Stomach (tissue), 4 donors: ENCODE measurements at regions not wholly inside any gene's neighbourhood (a gene's known extent, or its start where the extent isn't known, plus 50 kb on each side); places are given as distances from the start of the nearest gene placed in this dataset.

Experiments
- POLR2A ChIP-seq, 4 donors: fragments of 450-650 bp; IDR thresholded peaks; one replicate each; pipeline ENCODE4 v1.6.1; 2016; ENCODE audit warnings: antibody characterized with exemption in 4 of 4, control low read depth in 2 of 4, mild to moderate bottlenecking in 1 of 4, moderate library complexity in 1 of 4
- POLR2AphosphoS5 ChIP-seq, 3 donors: sonication (generic); formaldehyde crosslinking; IDR thresholded peaks; one replicate each; pipeline ENCODE4 v1.6.1; 2016; ENCODE audit warnings: antibody characterized with exemption in 3 of 3
- TF ChIP-seq, protein P1 (sequence below), 7 experiments: fragments of 450-650 bp in 4 of 7; fragments of 200-600 bp in 3 of 7; sonication (generic) in 3 of 7; IDR thresholded peaks; one replicate each; pipeline ENCODE4 v1.5.1; 2016 to 2019; ENCODE audit warnings: antibody characterized with exemption in 7 of 7, control low read depth in 2 of 7, mild to moderate bottlenecking in 1 of 7

DNA sequence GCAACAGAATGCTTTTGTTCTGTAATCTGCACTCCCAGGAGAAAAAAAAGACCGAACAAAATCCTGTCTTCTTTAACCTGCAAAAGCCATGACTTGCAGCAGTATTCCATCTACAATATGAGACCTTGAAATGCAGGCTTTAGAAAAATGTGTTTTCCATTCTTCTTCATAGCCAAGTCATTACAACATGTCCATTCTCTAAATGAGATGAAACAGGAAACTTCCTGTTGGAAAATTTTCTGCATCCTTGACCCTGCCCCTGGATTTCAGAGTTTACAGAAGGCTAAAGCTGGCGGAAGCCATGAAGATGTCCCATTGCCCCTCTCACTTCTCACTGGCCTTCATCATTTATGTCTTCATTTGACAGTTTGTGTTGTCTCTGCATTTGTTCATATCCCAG, 546.4 kb downstream of the TNS3 start:
- TF ChIP-seq, protein P1, sequence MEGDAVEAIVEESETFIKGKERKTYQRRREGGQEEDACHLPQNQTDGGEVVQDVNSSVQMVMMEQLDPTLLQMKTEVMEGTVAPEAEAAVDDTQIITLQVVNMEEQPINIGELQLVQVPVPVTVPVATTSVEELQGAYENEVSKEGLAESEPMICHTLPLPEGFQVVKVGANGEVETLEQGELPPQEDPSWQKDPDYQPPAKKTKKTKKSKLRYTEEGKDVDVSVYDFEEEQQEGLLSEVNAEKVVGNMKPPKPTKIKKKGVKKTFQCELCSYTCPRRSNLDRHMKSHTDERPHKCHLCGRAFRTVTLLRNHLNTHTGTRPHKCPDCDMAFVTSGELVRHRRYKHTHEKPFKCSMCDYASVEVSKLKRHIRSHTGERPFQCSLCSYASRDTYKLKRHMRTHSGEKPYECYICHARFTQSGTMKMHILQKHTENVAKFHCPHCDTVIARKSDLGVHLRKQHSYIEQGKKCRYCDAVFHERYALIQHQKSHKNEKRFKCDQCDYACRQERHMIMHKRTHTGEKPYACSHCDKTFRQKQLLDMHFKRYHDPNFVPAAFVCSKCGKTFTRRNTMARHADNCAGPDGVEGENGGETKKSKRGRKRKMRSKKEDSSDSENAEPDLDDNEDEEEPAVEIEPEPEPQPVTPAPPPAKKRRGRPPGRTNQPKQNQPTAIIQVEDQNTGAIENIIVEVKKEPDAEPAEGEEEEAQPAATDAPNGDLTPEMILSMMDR (IDR thresholded peaks at IDR 0.05) = no peak
- no peak for TF ChIP-seq POLR2A (IDR thresholded peaks at IDR 0.05)
- no peak for TF ChIP-seq POLR2AphosphoS5 (IDR thresholded peaks at IDR 0.05)
